GM19372 (cell line): ENCODE measurements at regions not wholly inside any gene's neighbourhood (a gene's known extent, or its start where the extent isn't known, plus 50 kb on each side); places are given as distances from the start of the nearest gene placed in this dataset.

ENCODE experiments used
- ATAC-seq: cut with Tn5 transposase; IDR thresholded peaks from one replicate; pipeline ENCODE4 v1.9.1; 2021; ENCODE audit warnings: mild to moderate bottlenecking, low read depth, moderate library complexity; ENCODE audit not compliant: unreplicated experiment

DNA sequence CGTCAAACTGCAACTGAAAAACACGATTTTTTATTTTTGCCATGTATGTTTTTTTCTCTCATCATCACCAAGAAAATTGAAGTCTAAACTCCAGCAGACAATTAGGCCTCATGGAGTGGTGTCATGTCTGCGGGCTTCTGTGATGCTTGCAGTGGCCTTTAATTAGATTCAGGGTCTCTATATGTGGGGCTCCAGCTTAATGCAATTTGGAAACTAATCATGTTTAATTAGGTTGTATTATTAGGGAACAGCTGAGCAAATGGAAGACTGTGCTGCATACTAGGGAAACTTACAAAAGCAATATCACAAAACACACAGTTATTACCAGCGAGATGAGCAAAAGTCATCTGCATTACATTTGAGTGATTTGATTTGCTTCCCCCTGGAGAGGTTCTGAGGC, 132.9 kb upstream of the PMEPA1 start:
- ATAC-seq, result no peak

DNA sequence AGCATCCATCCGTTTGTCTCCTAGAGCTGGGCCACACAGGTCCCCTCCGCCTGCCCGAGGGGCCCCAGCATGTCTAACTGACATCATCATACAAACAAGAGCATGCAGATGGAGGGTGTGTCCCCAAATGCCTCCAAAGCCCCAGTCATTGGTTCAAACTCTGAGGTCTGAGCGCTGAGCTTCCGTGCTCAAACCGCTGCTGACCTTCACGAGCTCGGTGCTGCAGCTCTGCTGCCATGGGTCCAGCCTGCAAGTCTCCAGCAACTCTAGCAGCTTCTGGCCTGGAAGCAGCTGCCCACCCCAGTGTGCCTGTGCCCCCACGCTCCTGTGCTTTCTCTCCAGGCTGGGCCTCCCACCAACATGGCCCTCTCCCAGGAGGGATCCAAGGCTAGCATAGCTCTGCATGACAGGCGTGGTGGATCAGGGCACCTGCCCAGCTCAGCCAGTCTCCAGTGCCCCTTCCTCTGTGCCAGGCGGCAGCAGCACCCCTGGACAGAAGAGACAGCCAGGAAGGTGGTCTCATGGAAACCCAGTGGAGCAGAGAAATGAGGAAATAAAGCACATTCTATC, 131.6 kb upstream of the PMEPA1 start:
- no peak for ATAC-seq

DNA sequence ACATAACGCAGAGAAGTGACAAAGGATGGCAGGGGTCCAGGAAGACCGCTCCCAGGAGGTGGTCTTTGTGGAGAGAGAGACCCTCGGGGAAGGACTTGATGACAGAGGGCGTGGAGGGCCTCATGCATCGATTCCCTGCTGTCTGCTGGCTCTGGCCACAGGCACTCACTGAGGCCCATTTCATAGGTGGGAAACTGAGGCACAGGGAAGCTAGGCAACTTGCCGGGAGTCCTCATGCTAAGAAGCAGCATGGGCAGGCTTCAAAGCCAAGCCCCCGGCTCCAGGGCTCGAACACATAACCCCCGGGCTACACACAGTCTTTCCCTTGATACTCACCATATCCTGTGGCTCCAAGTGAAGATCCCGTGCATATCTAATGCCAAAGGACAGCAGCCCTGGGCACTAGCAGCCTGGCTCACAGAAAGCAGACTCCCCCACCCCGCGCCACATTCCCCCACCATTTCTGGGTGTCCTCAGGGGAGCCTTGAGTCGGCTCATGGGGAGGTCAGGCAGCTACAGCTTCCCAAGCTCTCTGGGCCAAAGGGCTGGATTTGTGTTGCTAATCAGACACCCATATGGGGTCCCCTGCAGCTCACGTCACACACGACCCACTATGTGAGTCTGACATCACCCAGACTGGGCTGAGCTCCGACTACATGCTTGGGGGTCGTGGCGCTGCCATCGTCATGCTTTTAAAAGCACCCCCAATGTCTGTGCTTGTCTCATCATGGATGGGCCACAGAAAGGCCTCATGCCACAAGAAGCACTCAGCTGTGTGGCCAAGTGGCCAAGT, 130.9 kb upstream of the PMEPA1 start:
- no peak for ATAC-seq

DNA sequence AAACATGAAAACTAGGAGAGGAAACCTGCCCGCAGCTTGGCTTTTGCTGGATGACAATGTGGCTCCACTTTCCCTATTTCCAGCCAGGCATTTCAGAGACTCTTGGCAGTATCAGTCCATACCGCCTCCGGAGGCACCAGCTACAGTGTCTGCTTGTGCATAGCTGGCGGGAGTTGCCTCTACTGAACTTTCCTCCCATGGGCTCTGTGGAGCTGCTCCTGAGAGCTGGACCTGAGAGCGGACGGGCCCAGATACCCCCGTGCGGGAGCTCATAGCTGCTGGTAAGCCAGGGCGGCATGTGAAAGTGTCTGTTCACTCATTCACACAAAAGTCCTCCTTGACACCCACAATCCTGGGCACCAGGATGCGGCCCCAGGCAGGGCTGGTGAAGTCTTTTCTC, 130.3 kb upstream of the PMEPA1 start:
- no peak for ATAC-seq

- ATAC-seq, result no peak
Observed at GRCh38 chr20:57838670-57839151, 128.9 kb upstream of the PMEPA1 start.

DNA sequence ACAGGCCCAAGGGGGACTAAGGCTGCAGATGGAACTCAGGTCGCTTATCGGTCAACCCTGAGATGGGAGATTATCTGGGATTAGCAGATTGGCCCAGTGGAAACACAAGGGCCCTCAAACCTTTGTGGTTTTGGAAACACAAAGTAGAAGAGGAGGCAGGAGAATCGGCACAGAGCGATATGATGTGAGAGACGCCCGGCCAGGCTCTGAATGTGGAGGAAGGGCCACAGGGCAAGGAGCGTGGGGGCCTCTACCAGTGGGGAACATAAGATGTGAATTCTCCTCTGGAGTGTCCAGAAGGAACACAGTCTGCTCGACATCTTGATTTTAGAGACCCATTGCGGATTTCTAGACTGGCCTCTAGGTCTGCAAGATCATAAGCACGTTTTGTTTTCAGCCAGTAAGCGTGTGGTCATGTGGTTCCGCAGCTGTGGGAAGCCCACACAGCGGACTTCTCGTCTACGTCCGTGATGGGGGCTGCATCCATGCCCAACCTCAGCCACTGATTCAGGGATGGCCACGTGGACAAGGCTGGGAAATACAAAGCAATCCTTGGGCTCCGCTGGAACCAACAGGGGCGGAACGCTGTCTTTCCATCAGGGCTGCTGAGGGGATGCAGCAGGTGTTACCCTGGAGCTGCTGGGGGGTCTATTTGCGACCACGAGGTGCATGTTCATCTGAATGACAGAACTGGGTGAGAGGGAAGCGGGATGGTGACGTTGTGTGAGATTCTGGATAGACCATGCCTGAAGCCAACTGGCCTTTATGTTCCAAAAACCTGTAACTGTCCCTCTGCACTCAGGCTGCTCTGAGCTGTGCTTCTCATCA, 127.6 kb upstream of the PMEPA1 start:
- no peak for ATAC-seq

GRCh38 chr20:57835588-57836455, 126.0 kb upstream of the PMEPA1 start:
- ATAC-seq, result no peak

DNA sequence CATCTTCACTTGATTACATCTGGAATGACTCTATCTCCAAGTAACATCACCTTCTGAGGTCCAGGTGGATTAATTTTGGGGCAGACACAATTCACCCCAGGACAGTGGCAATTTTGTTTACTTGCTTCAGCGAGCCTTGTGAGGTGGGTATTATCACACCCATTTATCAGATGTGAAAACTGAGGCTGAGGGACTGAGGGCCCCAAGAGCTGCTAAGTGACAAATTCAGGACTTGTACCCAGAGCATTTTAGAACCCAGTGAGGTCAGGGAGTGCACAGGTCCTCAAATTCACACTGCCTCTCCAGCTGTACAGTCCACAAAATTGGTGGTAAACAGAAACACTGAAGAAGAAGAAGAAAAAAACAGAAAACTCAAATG, 125.2 kb upstream of the PMEPA1 start:
- ATAC-seq, result no peak

DNA sequence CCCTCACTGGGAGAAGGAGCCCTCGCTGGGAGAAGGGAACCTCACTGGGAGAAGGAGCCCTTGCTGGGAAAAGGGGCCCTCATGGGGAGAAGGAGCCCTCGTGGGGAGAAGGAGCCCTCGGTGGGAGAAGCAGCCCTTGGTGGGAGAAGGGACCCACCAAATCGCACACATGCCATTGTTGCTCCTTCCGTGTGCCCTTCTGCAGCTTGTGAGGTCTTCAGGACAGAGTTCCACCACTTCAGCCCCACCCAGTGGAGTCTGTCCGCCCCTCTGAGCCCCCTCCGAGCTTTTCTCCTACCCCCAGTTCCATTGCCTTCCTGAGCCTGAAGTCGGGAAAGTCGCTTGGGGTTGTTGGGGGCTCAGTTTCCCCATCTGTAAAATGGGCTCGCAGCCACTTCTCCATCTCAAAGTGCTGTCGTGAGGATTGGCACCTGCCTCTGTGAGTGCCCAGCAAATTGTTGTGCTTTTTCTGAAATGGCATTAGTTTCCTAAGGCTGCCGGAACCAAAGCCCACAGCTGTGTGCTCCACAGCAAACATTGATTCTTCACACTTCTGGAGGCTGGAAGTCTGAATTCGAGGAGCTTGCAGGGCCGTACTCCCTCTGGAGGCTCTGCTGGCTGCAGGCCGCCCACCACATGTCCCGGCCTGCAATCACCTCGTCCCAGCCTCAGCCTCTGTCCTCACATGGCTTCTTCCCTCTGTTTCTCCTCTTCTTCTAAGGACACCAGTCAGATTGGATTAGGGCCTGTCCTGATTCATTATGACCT, 124.7 kb upstream of the PMEPA1 start:
- ATAC-seq, result no peak

DNA sequence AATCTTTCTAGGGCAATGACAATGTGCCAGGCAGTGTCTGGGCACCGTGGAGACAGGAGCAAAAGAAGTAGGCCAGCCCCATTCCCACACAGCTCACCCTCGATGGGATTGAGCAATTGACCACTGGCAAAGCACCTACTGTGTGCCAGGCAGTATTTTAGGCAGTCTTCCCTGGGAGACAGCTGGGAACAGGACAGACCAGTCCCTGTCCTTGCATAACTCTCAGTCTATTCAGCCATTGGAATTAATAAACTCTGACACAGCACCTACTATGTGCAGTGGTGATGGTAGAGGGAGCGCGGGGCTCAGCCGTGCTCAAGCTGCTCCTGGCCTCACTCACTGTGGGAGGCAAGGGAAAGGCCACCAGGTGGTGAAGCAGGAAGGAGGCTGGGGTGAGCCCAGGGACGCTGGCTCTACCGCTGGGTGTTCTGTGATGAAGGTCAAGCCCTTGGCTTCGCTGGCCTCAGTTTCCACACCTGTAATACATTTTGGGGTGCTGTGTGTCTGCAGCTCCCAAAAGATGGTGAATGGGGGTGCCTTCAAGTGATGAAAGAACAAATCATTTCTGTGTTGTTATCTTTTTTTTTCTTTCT, 122.3 kb upstream of the PMEPA1 start:
- no peak for ATAC-seq

- no peak for ATAC-seq
Observed at GRCh38 chr20:57831326-57831992, 121.6 kb upstream of the PMEPA1 start.

- no peak for ATAC-seq
Observed at GRCh38 chr20:57830515-57830895, 120.7 kb upstream of the PMEPA1 start.

DNA sequence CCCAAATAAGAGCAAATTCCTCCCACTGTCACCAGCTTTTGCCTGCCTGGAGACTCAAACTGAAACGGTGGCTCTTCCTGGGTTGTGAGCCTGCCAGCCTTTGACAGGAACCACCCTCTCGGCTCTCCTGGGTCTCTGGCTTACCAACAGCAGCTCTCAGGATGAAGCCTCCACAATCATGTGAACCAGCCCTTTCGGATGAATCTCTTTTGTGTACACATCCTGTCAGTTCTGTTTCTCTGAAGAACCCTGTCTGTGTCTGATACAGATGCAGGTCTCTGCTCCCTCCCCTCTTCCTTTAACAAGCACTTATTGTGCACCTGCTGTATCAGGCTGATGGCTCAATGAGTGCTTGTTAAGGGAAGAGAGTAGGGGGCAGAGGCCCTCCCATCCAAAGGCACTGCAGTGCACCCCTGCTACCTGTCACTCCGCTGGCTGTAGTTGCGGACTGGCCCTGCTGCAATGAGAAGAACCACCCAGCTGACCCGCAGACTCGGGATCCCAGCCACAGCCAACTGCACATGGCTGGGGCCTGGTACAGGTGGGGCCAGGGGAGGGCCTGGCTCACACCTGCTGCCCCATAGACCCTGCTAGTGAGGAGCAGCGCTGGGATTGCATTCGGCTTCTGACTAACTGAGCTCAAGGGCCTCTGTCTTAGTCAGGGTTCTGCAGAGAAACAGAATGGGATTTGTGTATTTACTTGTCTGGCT, 120.1 kb upstream of the PMEPA1 start:
- no peak for ATAC-seq

- no peak for ATAC-seq
Observed at GRCh38 chr20:57829336-57829735, 119.5 kb upstream of the PMEPA1 start.

DNA sequence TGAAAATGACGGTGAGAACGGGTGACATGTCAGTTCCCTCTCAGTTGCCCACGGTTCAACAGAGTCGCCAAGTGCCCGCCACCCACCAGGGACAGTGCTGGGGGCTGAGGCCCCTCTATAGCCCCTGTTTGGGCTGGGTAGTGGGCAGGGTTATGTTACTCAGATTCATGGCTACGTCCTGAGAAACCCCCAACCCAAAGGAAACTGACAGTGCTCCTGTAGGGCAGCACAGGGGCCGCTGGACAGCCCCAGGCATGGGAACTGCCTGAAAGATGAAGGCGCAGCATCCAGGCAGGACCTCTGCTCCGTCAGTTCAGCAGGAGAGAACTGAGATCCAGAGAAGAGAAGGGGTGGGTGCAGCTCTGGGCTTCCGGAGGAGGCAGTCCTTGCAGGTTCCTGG, 118.9 kb upstream of the PMEPA1 start:
- ATAC-seq, result no peak

GRCh38 chr20:57826666-57827287, 117.0 kb upstream of the PMEPA1 start:
- ATAC-seq, result no peak

DNA sequence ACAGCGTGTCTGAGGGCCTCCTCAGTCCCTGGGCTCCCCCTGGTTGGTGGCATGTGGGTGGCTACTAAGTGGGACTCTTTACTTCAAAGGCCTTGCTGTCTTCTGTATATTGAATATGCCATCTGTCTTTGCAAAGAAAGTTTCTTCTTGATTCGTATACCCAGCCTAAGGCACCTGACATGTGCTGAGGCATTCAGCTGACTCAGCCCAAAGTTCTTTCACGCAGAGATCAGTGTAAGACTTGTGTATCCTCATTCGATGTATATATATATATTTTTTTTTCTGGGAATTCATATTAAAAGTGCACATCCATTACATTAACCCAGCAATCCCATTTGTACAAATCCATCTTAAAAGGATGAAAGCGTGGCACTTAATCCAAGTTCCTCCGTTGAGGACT, 115.1 kb upstream of the PMEPA1 start:
- no peak for ATAC-seq

DNA sequence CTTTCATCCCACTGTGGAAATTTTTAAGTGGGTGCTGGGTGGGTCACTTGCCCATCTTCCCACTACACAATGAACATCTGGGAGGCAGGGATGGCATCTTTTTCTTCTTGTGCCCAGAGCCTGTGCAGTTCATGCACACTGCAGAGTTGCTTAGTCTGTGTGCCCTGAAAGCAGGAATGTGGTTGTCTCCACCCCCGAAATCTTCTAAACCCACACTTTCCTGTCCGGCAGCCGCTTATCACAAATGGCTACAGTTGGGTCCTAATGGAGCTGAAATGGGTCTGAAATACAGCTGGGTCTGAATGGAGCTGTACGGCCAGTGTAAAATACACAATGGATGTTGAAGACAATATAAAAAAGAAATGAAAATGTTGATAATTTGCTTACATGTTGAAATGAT, 112.1 kb upstream of the PMEPA1 start:
- no peak for ATAC-seq
